Epithelial cell of esophagus (primary cell): ENCODE measurements at regions not wholly inside any gene's neighbourhood (a gene's known extent, or its start where the extent isn't known, plus 50 kb on each side); places are given as distances from the start of the nearest gene placed in this dataset.

ENCODE experiments used
- DNase-seq: peaks from one replicate; pipeline ENCODE4 v3.0.0; 2010; ENCODE audit warnings: low read depth
- H3K4me3 ChIP-seq: 2 replicates; pipeline ENCODE4 v1.5.1; 2011; ENCODE audit warnings: mild to moderate bottlenecking, low read length, control low read depth
- CTCF ChIP-seq: IDR thresholded peaks from 2 replicates; pipeline ENCODE4 v1.5.1; 2011; ENCODE audit warnings: low read depth, mild to moderate bottlenecking, low read length, control low read depth, inconsistent platforms; ENCODE audit not compliant: insufficient read depth; ENCODE audit errors: missing control alignments

- H3K4me3 ChIP-seq: no peak overlapping the region
- TF ChIP-seq CTCF: peak; percentile 3
- DNase-seq: no peak
Measured at GRCh38 chr11:36792996-36793914, 195.2 kb upstream of the RAG2 start.

GRCh38 chr11:36791957-36792356, 193.9 kb upstream of the RAG2 start:
- no peak for TF ChIP-seq CTCF
- peak; percentile 18 for DNase-seq

GRCh38 chr11:36790526-36790925, 192.5 kb upstream of the RAG2 start:
- H3K4me3 ChIP-seq: no peak overlapping the region
- no peak for TF ChIP-seq CTCF
- no peak for DNase-seq

More at GRCh38 chr11:36791957-36792356, 193.9 kb upstream of the RAG2 start:
- H3K4me3 ChIP-seq: no peak overlapping the region

DNA sequence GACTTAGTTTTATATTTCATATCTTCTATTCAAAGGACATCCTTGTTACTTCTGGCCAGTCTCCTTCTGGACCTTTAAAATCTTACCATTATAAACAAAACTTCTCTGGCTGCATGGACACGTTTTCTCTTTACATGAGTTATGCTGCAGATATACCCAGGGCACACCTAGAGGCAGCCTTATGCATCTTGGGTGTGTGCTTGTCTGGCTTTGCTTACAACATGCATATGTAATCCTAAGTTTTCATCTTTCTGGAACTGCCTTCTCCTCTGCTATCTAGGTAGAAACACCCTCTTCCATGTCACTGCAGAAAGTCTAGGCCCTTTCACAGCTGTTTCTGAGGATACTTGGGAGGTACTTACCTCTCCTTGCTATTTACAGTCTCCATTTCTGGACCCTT, 185.8 kb upstream of the RAG2 start:
- no peak overlapping the region for H3K4me3 ChIP-seq
- DNase-seq: no peak
- no peak for TF ChIP-seq CTCF

DNA sequence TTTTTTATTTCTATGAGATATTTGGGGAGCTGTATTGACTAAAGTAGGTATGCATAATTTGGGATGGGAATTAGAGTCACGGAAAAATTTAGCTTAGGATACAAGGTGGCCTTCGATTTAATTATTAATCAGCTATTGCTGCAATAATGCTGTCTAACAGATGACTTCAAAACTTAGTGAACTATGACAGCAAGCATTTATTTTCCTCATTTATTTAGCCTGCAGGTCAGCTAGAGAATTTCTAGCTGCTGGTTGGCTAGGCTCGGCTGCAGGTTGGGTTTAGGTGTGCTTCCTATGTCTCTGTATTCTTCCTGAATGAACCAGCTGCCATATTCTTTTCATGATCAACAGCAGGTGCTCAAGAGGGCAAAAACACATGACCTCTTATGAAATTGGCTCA, 181.8 kb upstream of the RAG2 start:
- DNase-seq: no peak
- no peak for TF ChIP-seq CTCF
- no peak overlapping the region for H3K4me3 ChIP-seq

- H3K4me3 ChIP-seq: no peak overlapping the region
- no peak for DNase-seq
- TF ChIP-seq CTCF: no peak
Measured at GRCh38 chr11:36777311-36777710, 179.3 kb upstream of the RAG2 start.

DNA sequence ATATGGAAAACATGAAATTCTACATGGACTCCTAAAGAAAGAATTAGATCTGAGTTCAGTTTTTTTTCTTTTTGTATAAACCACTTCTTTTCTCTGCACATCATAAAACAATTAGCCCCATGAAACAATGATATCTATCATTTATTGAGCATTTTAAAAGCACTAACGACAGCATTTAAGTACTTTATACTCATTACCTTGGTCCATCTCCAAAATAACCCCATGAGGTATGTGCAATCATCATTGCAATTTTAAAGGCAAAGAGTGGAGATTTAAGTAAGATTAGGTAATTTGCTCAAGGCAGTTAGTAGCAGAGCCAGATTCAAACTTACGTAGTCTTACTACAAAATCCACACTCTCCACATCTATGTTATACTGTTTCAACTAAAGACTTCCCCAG, 177.7 kb upstream of the RAG2 start:
- no peak for DNase-seq
- TF ChIP-seq CTCF: no peak
- H3K4me3 ChIP-seq: no peak overlapping the region
